Heart left ventricle (tissue), 16 donors: ENCODE measurements at regions not wholly inside any gene's neighbourhood (a gene's known extent, or its start where the extent isn't known, plus 50 kb on each side); places are given as distances from the start of the nearest gene placed in this dataset.

Experiments
- ATAC-seq, 4 donors: fragments of 200-7000 bp; cut with Tn5 transposase; one replicate each; pipeline ENCODE4 v1.9.1; 2020 to 2022; ENCODE audit warnings: moderate library complexity in 4 of 4, mild to moderate bottlenecking in 3 of 4, moderate number of reproducible peaks in 1 of 4
- DNase-seq, 5 donors: peaks; one replicate each; pipeline ENCODE4 v3.0.0-alpha.2; 2020
- H3K27ac ChIP-seq, 12 donors: fragments of 200-600 bp; sonication (generic) in 4 of 12; one replicate each; pipeline versions ENCODE4 v1.5.0 to v1.8.0; 2016 to 2022; ENCODE audit warnings: mild to moderate bottlenecking in 2 of 12
- H3K27me3 ChIP-seq, 9 donors: fragments of 200-600 bp; sonication (generic) in 2 of 9; one replicate each; pipeline versions ENCODE4 v1.5.1 to v1.8.0; 2016 to 2022; ENCODE audit warnings: mild to moderate bottlenecking in 3 of 9
- H3K36me3 ChIP-seq, 9 donors: fragments of 200-600 bp; sonication (generic) in 2 of 9; one replicate each; pipeline versions ENCODE4 v1.5.0 to v1.8.0; 2018 to 2022; ENCODE audit warnings: mild to moderate bottlenecking in 2 of 9
- H3K4me1 ChIP-seq, 12 donors: fragments of 200-600 bp; sonication (generic) in 4 of 12; one replicate each; pipeline versions ENCODE4 v1.5.0 to v1.8.0; 2016 to 2022; ENCODE audit warnings: mild to moderate bottlenecking in 3 of 12
- H3K4me3 ChIP-seq, 12 donors: fragments of 200-600 bp; sonication (generic) in 4 of 12; one replicate each; pipeline versions ENCODE4 v1.5.0 to v1.8.0; 2017 to 2022; ENCODE audit warnings: mild to moderate bottlenecking in 9 of 12, moderate library complexity in 4 of 12
- H3K9me3 ChIP-seq, 12 donors: fragments of 200-600 bp; sonication (generic) in 4 of 12; one replicate each; pipeline versions ENCODE4 v1.5.0 to v1.8.0; 2016 to 2022; ENCODE audit warnings: mild to moderate bottlenecking in 1 of 12
- POLR2A ChIP-seq, 2 donors: fragments of 450-650 bp; IDR thresholded peaks; one replicate each; pipeline ENCODE4 v1.6.1; 2017; ENCODE audit warnings: antibody characterized with exemption in 2 of 2, mild to moderate bottlenecking in 2 of 2, moderate library complexity in 2 of 2
- WGBS, 4 donors: extraction: QIAGEN DNeasy Blood & Tissue Kit in 2 of 4; methylation state at CpG; one replicate each; pipeline versions ENCODE4 v1.1.5 to v1.1.7; 2013 to 2018; 5-methylcytosine and 5-hydroxymethylcytosine counted together
- intact Hi-C, 10 donors: fragments of 100-400 bp; cut with DNase I; formaldehyde crosslinking; loops; one replicate each; pipeline versions ENCODE4 v1.11.1 to v1.14.2; 2022
- TF ChIP-seq, protein P1 (sequence below), 12 donors: fragments of 200-600 bp; sonication (generic) in 4 of 12; IDR thresholded peaks; one replicate each; pipeline versions ENCODE4 v1.5.0 to v1.8.0; 2018 to 2022; ENCODE audit warnings: antibody characterized with exemption in 12 of 12, mild to moderate bottlenecking in 5 of 12
- donor health status: ischemic (EF 13 %, LVEDD 7.1; RV severe dilation, severe dysfunction).
- donor health status: healthy with polysubstance abuse.
- donor health status: DM: no; HTN: yes; CAD: no.
- donor health status: DM: no; HTN: no; CAD: no.
- donor health status: ischemic (EF 25% LVEDD 6.9; RV normal size, moderate dysfunction).
- donor health status: ischemic (EF 25% LVEDD 5.7; RV mildly dilated, moderate dysfunction).
- donor health status: healthy.
- donor health status: DM: yes; HTN: yes; CAD: no.
- donor health status: ischemic (EF 35%, LVEDD 5.7; RV mildly dilated, moderate dysfunction).
- donor health status: nonischemic (EF 11% LVEDD 7.7; RV severe dilation, severe dysfunction).
- donor health status: DM: yes; HTN: yes; CAD: no.
- donor health status: PGD.
- donor health status: ischemic (EF 29% LVEDD 5.4; RV normal size, mild dysfunction).
- donor health status: nonischemic (EF 23%, LVEDD 6.1; RV moderate dilation, normal function).

DNA sequence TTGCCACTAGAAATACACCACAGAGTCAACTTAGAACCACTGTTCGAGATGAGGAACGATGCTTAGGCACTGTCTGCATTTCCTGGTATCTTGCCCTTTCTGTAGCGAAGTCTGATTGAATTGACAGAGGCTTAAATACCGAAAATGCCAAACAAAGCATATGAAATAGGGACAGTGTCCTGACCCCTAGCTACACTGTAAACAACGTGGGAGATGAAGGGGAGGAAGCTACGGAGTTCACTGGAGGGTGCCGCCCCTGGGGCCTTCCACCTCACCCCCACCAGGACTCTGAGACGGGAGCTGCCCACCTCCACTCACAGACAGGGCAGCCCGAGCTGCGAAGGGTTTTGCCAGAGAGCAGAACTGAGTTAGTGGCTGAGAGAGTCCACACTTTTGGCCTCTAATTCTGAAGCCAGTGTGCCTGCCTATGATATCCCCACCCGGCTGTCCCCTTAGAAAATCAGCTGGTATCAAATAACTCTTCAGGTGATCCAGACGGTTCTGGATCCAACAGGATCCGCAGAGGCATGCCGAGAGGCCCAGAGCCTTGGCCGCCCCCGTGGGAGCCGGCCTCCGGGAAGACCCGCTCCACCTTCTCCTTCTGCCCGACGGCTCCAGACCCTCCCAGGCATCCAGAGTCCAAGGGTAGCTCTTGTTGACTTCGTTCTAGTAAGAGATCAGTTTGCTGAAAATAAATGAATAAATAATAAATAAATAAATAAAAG lies 230.7 kb upstream of the DIO3 start:
- no peak for DNase-seq
- Histone ChIP-seq H3K36me3 (no peaks in the 10 kb centered on the region), H3K27ac (no peak overlapping the region), H3K27me3 (peaks cover 0 to 10% (median 0%) of the 10 kb centered on the region in 9 donors), H3K4me3 (no peak overlapping the region), H3K4me1 (no peaks in the 10 kb centered on the region), H3K9me3 (peaks cover 0 to under 1% (median 0%) of the 10 kb centered on the region in 12 donors)
- no peak for TF ChIP-seq POLR2A (IDR thresholded peaks at IDR 0.05)
- TF ChIP-seq, protein P1, sequence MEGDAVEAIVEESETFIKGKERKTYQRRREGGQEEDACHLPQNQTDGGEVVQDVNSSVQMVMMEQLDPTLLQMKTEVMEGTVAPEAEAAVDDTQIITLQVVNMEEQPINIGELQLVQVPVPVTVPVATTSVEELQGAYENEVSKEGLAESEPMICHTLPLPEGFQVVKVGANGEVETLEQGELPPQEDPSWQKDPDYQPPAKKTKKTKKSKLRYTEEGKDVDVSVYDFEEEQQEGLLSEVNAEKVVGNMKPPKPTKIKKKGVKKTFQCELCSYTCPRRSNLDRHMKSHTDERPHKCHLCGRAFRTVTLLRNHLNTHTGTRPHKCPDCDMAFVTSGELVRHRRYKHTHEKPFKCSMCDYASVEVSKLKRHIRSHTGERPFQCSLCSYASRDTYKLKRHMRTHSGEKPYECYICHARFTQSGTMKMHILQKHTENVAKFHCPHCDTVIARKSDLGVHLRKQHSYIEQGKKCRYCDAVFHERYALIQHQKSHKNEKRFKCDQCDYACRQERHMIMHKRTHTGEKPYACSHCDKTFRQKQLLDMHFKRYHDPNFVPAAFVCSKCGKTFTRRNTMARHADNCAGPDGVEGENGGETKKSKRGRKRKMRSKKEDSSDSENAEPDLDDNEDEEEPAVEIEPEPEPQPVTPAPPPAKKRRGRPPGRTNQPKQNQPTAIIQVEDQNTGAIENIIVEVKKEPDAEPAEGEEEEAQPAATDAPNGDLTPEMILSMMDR (IDR thresholded peaks at IDR 0.05), result no peak
- WGBS, 4 donors, result 83 to 86% (median 85%) methylated on average over 18 to 22 of the region's 22 CpGs
- intact Hi-C loops, result no loop called here
- no peak for ATAC-seq

GRCh38 chr14:101331141-101331525 lies 230.2 kb upstream of the DIO3 start:
- peaks cover 0 to 10% (median 0%) of the 10 kb centered on the region in 9 donors for H3K27me3 ChIP-seq

DNA sequence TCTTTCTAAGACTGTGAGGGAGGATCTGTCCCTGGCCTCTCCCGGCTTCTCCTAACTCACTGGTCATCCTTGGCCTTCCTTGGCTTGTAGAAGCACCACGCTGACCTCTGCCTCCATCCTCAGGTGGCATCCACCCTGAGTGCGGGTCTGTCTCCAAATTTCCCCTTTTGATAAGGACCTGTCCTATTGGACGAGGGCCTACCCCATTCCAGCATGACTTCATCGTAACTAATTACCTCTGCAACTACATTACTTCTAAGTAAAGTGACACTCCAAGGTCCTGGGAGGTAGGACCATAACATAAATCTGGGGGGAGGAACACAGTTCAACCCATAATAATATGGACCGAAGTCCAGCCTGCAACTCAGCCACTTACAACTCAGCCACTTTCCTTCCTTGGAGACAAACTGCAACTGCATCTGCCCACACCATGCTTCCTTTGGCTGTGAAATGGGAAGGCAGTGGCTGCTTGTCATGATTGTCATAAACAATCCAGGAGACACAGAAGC lies 229.6 kb upstream of the DIO3 start:
- H3K36me3 ChIP-seq, result no peaks in the 10 kb centered on the region
- H3K4me3 ChIP-seq, result no peak overlapping the region
- intact Hi-C loops, result no loop called here
- 86 to 92% (median 91%) methylated on average over 6 of the region's 6 CpGs for WGBS, 4 donors
- no peak for TF ChIP-seq POLR2A (IDR thresholded peaks at IDR 0.05)
- TF ChIP-seq, protein P1 (IDR thresholded peaks at IDR 0.05), result no peak
- no peaks in the 10 kb centered on the region for H3K4me1 ChIP-seq
- H3K9me3 ChIP-seq, result no peaks in the 10 kb centered on the region
- H3K27ac ChIP-seq, result no peak overlapping the region
- peaks cover 0 to 10% (median 0%) of the 10 kb centered on the region in 9 donors for H3K27me3 ChIP-seq
- ATAC-seq, result no peak
- DNase-seq, result no peak

More at GRCh38 chr14:101331141-101331525, 230.2 kb upstream of the DIO3 start:
- intact Hi-C loops, result no loop called here
- DNase-seq, result no peak
- Histone ChIP-seq H3K9me3 (no peaks in the 10 kb centered on the region), H3K27ac (no peak overlapping the region), H3K36me3 (no peaks in the 10 kb centered on the region), H3K4me3 (no peak overlapping the region), H3K4me1 (no peaks in the 10 kb centered on the region)
- no peak for ATAC-seq
- WGBS, 4 donors, result 76 to 90% (median 82%) methylated on average over 10 of the region's 10 CpGs
- no peak for TF ChIP-seq POLR2A (IDR thresholded peaks at IDR 0.05)
- TF ChIP-seq, protein P1 (IDR thresholded peaks at IDR 0.05), result no peak

DNA sequence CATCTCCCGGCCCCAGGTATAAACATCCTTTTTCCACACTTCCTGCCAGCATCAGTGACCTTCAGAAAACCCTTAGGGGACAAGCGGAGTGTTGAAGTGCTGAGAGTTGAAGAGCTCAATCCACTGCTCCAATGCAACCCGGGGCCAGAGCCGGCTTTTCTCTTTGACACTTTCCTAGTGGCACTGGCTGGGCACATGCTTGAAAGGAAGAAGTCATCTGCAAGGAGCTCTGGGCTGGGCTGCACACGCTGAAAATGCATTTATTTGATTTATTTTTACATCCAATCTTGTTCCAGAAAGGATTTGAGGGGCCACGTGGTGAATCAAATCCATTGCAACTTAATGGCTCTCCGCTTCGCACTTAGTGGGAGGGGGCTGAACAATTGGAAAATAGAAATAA lies 229.0 kb upstream of the DIO3 start:
- ATAC-seq (no peak), DNase-seq (no peak)
- Histone ChIP-seq H3K27ac (no peak overlapping the region), H3K27me3 (peaks cover 0 to 15% (median 0%) of the 10 kb centered on the region in 9 donors), H3K4me3 (no peak overlapping the region), H3K36me3 (no peaks in the 10 kb centered on the region), H3K4me1 (no peaks in the 10 kb centered on the region), H3K9me3 (no peaks in the 10 kb centered on the region)
- intact Hi-C loops, result no loop called here
- TF ChIP-seq POLR2A (IDR thresholded peaks at IDR 0.05), result no peak
- TF ChIP-seq, protein P1 (IDR thresholded peaks at IDR 0.05), result no peak
- WGBS, 4 donors, result 65 to 72% (median 70%) methylated on average over 8 of the region's 8 CpGs
